ENCODE measurements at regions not wholly inside any gene's neighbourhood (a gene's known extent, or its start where the extent isn't known, plus 50 kb on each side); places are given as distances from the start of the nearest gene placed in this dataset.
A peak's percentile ranks its signal among the peaks of the same experiment; 100 is the strongest.

GRCh38 chr3:6516143-6516542 lies 344.8 kb upstream of the GRM7 start:
- no peak overlapping the region for H3K4me3 ChIP-seq (ENCODE audit: low read length)
- TF ChIP-seq SMC3 (conservative IDR thresholded peaks at IDR 0.05; ENCODE audit: poor library complexity) (no peak), MXI1 (conservative IDR thresholded peaks at IDR 0.05; ENCODE audit: poor library complexity, severe bottlenecking) (no peak), POLR2AphosphoS5 (IDR thresholded peaks at IDR 0.05) (no peak), EZH2 (IDR thresholded peaks at IDR 0.05; ENCODE audit: borderline replicate concordance, insufficient read depth, low read length, poor library complexity, severe bottlenecking) (no peak), RAD21 (conservative IDR thresholded peaks at IDR 0.05) (no peak), TAF1 (IDR thresholded peaks at IDR 0.05; ENCODE audit: low read depth) (no peak), EP300 (conservative IDR thresholded peaks at IDR 0.05; ENCODE audit: poor library complexity, severe bottlenecking) (no peak)
- TF ChIP-seq, protein P1, sequence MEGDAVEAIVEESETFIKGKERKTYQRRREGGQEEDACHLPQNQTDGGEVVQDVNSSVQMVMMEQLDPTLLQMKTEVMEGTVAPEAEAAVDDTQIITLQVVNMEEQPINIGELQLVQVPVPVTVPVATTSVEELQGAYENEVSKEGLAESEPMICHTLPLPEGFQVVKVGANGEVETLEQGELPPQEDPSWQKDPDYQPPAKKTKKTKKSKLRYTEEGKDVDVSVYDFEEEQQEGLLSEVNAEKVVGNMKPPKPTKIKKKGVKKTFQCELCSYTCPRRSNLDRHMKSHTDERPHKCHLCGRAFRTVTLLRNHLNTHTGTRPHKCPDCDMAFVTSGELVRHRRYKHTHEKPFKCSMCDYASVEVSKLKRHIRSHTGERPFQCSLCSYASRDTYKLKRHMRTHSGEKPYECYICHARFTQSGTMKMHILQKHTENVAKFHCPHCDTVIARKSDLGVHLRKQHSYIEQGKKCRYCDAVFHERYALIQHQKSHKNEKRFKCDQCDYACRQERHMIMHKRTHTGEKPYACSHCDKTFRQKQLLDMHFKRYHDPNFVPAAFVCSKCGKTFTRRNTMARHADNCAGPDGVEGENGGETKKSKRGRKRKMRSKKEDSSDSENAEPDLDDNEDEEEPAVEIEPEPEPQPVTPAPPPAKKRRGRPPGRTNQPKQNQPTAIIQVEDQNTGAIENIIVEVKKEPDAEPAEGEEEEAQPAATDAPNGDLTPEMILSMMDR (IDR thresholded peaks at IDR 0.05; ENCODE audit: poor library complexity, severe bottlenecking) = no peak
- TF ChIP-seq, protein P2, sequence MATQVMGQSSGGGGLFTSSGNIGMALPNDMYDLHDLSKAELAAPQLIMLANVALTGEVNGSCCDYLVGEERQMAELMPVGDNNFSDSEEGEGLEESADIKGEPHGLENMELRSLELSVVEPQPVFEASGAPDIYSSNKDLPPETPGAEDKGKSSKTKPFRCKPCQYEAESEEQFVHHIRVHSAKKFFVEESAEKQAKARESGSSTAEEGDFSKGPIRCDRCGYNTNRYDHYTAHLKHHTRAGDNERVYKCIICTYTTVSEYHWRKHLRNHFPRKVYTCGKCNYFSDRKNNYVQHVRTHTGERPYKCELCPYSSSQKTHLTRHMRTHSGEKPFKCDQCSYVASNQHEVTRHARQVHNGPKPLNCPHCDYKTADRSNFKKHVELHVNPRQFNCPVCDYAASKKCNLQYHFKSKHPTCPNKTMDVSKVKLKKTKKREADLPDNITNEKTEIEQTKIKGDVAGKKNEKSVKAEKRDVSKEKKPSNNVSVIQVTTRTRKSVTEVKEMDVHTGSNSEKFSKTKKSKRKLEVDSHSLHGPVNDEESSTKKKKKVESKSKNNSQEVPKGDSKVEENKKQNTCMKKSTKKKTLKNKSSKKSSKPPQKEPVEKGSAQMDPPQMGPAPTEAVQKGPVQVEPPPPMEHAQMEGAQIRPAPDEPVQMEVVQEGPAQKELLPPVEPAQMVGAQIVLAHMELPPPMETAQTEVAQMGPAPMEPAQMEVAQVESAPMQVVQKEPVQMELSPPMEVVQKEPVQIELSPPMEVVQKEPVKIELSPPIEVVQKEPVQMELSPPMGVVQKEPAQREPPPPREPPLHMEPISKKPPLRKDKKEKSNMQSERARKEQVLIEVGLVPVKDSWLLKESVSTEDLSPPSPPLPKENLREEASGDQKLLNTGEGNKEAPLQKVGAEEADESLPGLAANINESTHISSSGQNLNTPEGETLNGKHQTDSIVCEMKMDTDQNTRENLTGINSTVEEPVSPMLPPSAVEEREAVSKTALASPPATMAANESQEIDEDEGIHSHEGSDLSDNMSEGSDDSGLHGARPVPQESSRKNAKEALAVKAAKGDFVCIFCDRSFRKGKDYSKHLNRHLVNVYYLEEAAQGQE (IDR thresholded peaks at IDR 0.05; ENCODE audit: borderline replicate concordance) = no peak
- no peaks in the 10 kb centered on the region for H3K79me2 ChIP-seq (replicated peaks; ENCODE audit: insufficient read depth, low read length)
- no peaks in the 10 kb centered on the region for H3K27me3 ChIP-seq (ENCODE audit: insufficient read depth, low read depth, low read length)
- no peak overlapping the region for H2AFZ ChIP-seq (ENCODE audit: low read depth, low read length)
- H3K4me2 ChIP-seq (ENCODE audit: low read length) = no peak overlapping the region
- H3K36me3 ChIP-seq (ENCODE audit: insufficient read depth, low read length) = no peaks in the 10 kb centered on the region
- H3K27ac ChIP-seq (ENCODE audit: low read length) = no peak overlapping the region
- H3K9me3 ChIP-seq (ENCODE audit: low read length) = no peaks in the 10 kb centered on the region
- H4K20me1 ChIP-seq (ENCODE audit: insufficient read depth) = no peaks in the 10 kb centered on the region
- no peaks in the 10 kb centered on the region for H3K9me2 ChIP-seq (ENCODE audit: insufficient read depth, low read length)
- H3K9ac ChIP-seq (ENCODE audit: low read length) = no peak overlapping the region
- no peaks in the 10 kb centered on the region for H3F3A ChIP-seq (ENCODE audit: insufficient read depth, low read length, poor library complexity, severe bottlenecking)

GRCh38 chr3:6516694-6517093 lies 344.2 kb upstream of the GRM7 start:
- Histone ChIP-seq H3K9me3 (ENCODE audit: low read length) (no peaks in the 10 kb centered on the region), H3K9ac (ENCODE audit: low read length) (no peak overlapping the region), H3K4me2 (ENCODE audit: low read length) (no peak overlapping the region), H4K20me1 (ENCODE audit: insufficient read depth) (no peaks in the 10 kb centered on the region), H3K4me3 (ENCODE audit: low read length) (no peak overlapping the region), H3F3A (ENCODE audit: insufficient read depth, low read length, poor library complexity, severe bottlenecking) (no peaks in the 10 kb centered on the region), H2AFZ (ENCODE audit: low read depth, low read length) (no peak overlapping the region), H3K9me2 (ENCODE audit: insufficient read depth, low read length) (no peaks in the 10 kb centered on the region), H3K79me2 (replicated peaks; ENCODE audit: insufficient read depth, low read length) (no peaks in the 10 kb centered on the region), H3K27me3 (ENCODE audit: insufficient read depth, low read depth, low read length) (no peaks in the 10 kb centered on the region), H3K27ac (ENCODE audit: low read length) (peak overlapping the region; percentile 16), H3K36me3 (ENCODE audit: insufficient read depth, low read length) (no peaks in the 10 kb centered on the region)
- TF ChIP-seq SMC3 (conservative IDR thresholded peaks at IDR 0.05; ENCODE audit: poor library complexity) (no peak), EP300 (conservative IDR thresholded peaks at IDR 0.05; ENCODE audit: poor library complexity, severe bottlenecking) (no peak), EZH2 (IDR thresholded peaks at IDR 0.05; ENCODE audit: borderline replicate concordance, insufficient read depth, low read length, poor library complexity, severe bottlenecking) (no peak), TAF1 (IDR thresholded peaks at IDR 0.05; ENCODE audit: low read depth) (no peak), RAD21 (conservative IDR thresholded peaks at IDR 0.05) (no peak), MXI1 (conservative IDR thresholded peaks at IDR 0.05; ENCODE audit: poor library complexity, severe bottlenecking) (no peak), POLR2AphosphoS5 (IDR thresholded peaks at IDR 0.05) (no peak)
- TF ChIP-seq, protein P1 (IDR thresholded peaks at IDR 0.05; ENCODE audit: poor library complexity, severe bottlenecking) = no peak
- TF ChIP-seq, protein P2 (IDR thresholded peaks at IDR 0.05; ENCODE audit: borderline replicate concordance) = no peak
